ENCODE measurements at regions not wholly inside any gene's neighbourhood (a gene's known extent, or its start where the extent isn't known, plus 50 kb on each side); places are given as distances from the start of the nearest gene placed in this dataset.

DNA sequence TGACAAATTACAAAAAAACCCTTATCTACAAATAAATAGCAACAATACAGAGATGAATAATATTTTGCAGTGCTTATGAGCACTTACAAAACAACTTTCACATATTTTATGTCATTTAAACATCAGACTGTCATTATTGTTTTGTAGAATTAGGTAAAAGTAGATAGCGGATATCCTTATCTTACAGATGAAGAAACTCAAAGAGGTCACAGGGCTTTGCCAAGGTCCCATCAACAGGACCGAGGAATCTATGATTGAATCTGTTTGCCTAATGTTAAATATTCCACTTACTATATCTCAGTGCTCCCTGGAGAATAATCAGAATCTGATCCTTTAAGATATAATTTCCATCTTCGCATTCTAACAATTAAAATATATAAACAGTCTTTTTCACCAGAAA lies 119.0 kb downstream of the GASK1B start:
- H3K4me2 ChIP-seq, result no peak overlapping the region
- no peak for TF ChIP-seq CTCF (conservative IDR thresholded peaks at IDR 0.05; ENCODE audit: low read depth, low read length)
- no peak overlapping the region for H3K27ac ChIP-seq

GRCh38 chr4:158053086-158053485 lies 119.7 kb downstream of the GASK1B start:
- Histone ChIP-seq H3K4me3 (IDR thresholded peaks at IDR 0.05; ENCODE audit: insufficient read depth, low read depth, low read length) (no peak overlapping the region), H3K27me3 (ENCODE audit: insufficient read depth, low read depth) (no peaks in the 10 kb centered on the region), H3K36me3 (ENCODE audit: insufficient read depth) (no peaks in the 10 kb centered on the region), H3K4me2 (no peak overlapping the region), H2AFZ (ENCODE audit: low read depth) (no peak overlapping the region), H3K79me2 (ENCODE audit: insufficient read depth, low read depth) (no peaks in the 10 kb centered on the region), H3K4me1 (ENCODE audit: low read depth, poor library complexity, severe bottlenecking) (no peaks in the 10 kb centered on the region), H3K27ac (no peak overlapping the region), H3K9ac (no peak overlapping the region), H4K20me1 (ENCODE audit: insufficient read depth) (no peaks in the 10 kb centered on the region)
- TF ChIP-seq CTCF (conservative IDR thresholded peaks at IDR 0.05; ENCODE audit: low read depth, low read length), result no peak

More for the DNA sequence above, 119.0 kb downstream of the GASK1B start:
- Histone ChIP-seq H3K36me3 (ENCODE audit: insufficient read depth) (no peaks in the 10 kb centered on the region), H2AFZ (ENCODE audit: low read depth) (no peak overlapping the region), H4K20me1 (ENCODE audit: insufficient read depth) (no peaks in the 10 kb centered on the region), H3K27me3 (ENCODE audit: insufficient read depth, low read depth) (no peaks in the 10 kb centered on the region), H3K4me1 (ENCODE audit: low read depth, poor library complexity, severe bottlenecking) (no peaks in the 10 kb centered on the region), H3K9ac (no peak overlapping the region), H3K4me3 (IDR thresholded peaks at IDR 0.05; ENCODE audit: insufficient read depth, low read depth, low read length) (no peak overlapping the region), H3K79me2 (ENCODE audit: insufficient read depth, low read depth) (no peaks in the 10 kb centered on the region)

DNA sequence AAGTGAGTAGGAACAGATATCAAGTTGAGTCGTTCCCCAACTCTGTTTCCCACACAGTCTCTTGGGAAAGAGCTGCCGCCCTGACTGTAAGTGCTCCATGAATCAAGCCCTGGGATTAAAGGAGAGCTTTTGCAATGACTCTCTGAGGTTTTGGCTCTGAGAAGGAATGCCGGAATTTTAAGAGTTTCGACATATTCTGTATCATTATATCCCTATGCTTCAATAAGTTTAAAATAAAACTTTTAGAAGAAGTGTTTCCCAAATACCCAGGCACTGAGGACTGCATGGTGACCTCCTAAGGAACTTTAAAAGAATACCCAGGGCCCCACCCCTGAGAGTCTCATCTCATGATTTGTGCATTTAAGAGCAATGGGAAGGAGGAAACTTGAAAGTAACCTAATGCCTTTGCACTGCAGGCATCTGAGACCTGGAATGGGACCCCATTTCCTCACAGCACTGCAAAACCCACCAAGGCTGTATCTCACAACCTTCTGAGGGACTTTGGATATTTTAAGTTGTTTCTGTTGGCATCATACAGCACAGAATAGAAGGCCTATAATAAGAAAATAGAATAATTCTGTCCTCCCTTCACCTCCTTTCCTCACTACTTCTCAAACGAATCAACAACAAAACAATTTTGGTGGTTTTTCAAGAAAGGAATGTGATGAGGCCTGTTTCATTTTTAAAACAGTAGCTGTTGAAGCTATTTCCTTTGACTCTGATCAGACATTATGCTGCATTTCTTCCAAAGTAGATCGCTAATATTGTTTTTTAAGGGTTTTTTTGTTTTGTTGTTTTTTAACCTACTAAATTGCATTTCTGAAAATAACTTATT lies 121.2 kb downstream of the GASK1B start:
- H3K36me3 ChIP-seq (ENCODE audit: insufficient read depth), result no peaks in the 10 kb centered on the region
- H3K79me2 ChIP-seq (ENCODE audit: insufficient read depth, low read depth), result no peaks in the 10 kb centered on the region
- H3K9ac ChIP-seq, result no peak overlapping the region
- no peaks in the 10 kb centered on the region for H3K4me1 ChIP-seq (ENCODE audit: low read depth, poor library complexity, severe bottlenecking)
- no peak overlapping the region for H2AFZ ChIP-seq (ENCODE audit: low read depth)
- no peaks in the 10 kb centered on the region for H3K27me3 ChIP-seq (ENCODE audit: insufficient read depth, low read depth)
- TF ChIP-seq CTCF (conservative IDR thresholded peaks at IDR 0.05; ENCODE audit: low read depth, low read length), result no peak
- H4K20me1 ChIP-seq (ENCODE audit: insufficient read depth), result no peaks in the 10 kb centered on the region
- no peak overlapping the region for H3K4me3 ChIP-seq (IDR thresholded peaks at IDR 0.05; ENCODE audit: insufficient read depth, low read depth, low read length)
- H3K27ac ChIP-seq, result no peak overlapping the region
- H3K4me2 ChIP-seq, result no peak overlapping the region

- Histone ChIP-seq H3K36me3 (ENCODE audit: insufficient read depth) (no peaks in the 10 kb centered on the region), H4K20me1 (ENCODE audit: insufficient read depth) (no peaks in the 10 kb centered on the region), H3K4me3 (IDR thresholded peaks at IDR 0.05; ENCODE audit: insufficient read depth, low read depth, low read length) (no peak overlapping the region), H3K27me3 (ENCODE audit: insufficient read depth, low read depth) (no peaks in the 10 kb centered on the region), H3K4me2 (no peak overlapping the region), H3K4me1 (ENCODE audit: low read depth, poor library complexity, severe bottlenecking) (no peaks in the 10 kb centered on the region), H3K9ac (no peak overlapping the region), H2AFZ (ENCODE audit: low read depth) (no peak overlapping the region), H3K27ac (no peak overlapping the region), H3K79me2 (ENCODE audit: insufficient read depth, low read depth) (no peaks in the 10 kb centered on the region)
- TF ChIP-seq CTCF (conservative IDR thresholded peaks at IDR 0.05; ENCODE audit: low read depth, low read length), result no peak
Measured at GRCh38 chr4:158050942-158051341, 121.9 kb downstream of the GASK1B start.
